SKM-1 treated with dmso at 0.1 percent for 144 hours (cell line): ENCODE measurements at regions not wholly inside any gene's neighbourhood (a gene's known extent, or its start where the extent isn't known, plus 50 kb on each side); places are given as distances from the start of the nearest gene placed in this dataset.

Source experiments
- DNase-seq: peaks from one replicate; lab custom pipeline; 2025; ENCODE audit not compliant: unreplicated experiment; lab: John Stamatoyannopoulos, UW

GRCh38 chr5:98982880-98983279, 54.1 kb upstream of the CHD1 start:
- DNase-seq: no peak
